GM19397 (cell line): ENCODE measurements at regions not wholly inside any gene's neighbourhood (a gene's known extent, or its start where the extent isn't known, plus 50 kb on each side); places are given as distances from the start of the nearest gene placed in this dataset.

ENCODE experiments used
- ATAC-seq: cut with Tn5 transposase; IDR thresholded peaks from one replicate; pipeline ENCODE4 v1.9.1; 2021; ENCODE audit warnings: mild to moderate bottlenecking, moderate library complexity; ENCODE audit not compliant: unreplicated experiment

GRCh38 chr2:20111311-20112131, 60.1 kb upstream of the LAPTM4A start:
- no peak for ATAC-seq

- ATAC-seq: no peak
Measured at GRCh38 chr2:20110876-20111275, 59.4 kb upstream of the LAPTM4A start.

DNA sequence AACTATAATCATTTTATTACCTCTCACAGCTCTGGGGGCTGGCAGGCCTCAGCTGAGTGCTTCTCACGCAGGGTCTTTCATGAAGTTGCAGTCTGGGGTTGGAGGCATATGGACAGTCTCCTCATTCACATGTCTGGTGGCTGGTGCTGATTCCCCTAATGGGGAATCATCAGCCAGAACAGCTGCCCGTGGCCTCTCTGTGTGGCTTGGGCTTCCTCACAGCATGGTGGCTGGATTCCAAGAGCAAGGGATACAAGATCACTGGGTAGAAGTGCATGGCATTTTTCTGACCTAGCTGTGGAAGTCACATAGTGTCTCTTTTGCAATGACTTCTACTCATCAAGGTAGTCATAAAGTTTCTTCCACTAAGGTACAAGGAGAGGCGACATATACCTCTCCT, 59.0 kb upstream of the LAPTM4A start:
- ATAC-seq: no peak

GRCh38 chr2:20108655-20109396, 57.4 kb upstream of the LAPTM4A start:
- no peak for ATAC-seq

DNA sequence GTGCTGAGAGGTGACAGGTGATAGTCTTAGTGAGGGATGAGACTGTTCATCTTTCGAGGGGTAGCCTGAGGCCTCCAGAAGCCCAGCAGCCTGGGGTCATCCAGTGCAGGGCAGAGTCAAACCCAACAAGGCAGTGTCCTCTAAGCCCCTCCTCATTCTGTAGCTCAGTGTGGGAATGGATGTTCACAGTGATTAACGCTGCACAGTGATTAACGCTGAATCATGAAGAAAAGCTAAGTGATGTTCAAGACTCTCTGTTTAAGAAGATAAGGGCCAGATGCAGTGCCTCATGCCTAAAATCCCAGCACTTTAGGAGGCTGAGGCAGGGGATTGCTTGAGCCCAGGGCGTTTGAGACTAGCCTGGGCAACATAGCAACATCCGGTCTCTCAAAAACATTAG, 56.3 kb upstream of the LAPTM4A start:
- no peak for ATAC-seq

- ATAC-seq: no peak
Measured at GRCh38 chr2:20107352-20107751, 55.9 kb upstream of the LAPTM4A start.

GRCh38 chr2:20106746-20107145, 55.3 kb upstream of the LAPTM4A start:
- no peak for ATAC-seq

- ATAC-seq: no peak
Measured at GRCh38 chr2:20104900-20105545, 53.6 kb upstream of the LAPTM4A start.

- no peak for ATAC-seq
Measured at GRCh38 chr2:20103530-20103929, 52.1 kb upstream of the LAPTM4A start.
